Dedifferentiated amniotic fluid mesenchymal stem cell (primary cell): ENCODE measurements at regions not wholly inside any gene's neighbourhood (a gene's known extent, or its start where the extent isn't known, plus 50 kb on each side); places are given as distances from the start of the nearest gene placed in this dataset.
A peak's percentile ranks its signal among the peaks of the same experiment; 100 is the strongest.
"Not testable (repeated sequence)": the region's sequence is repeated elsewhere in the genome, so short reads cannot be mapped to it uniquely, and the experiment has no call there.

Source experiments
- DNase-seq: peaks from one replicate; pipeline ENCODE4 v3.0.0-alpha.2; 2016; ENCODE audit errors: extremely low spot score

- DNase-seq: no peak
These were observed 480.2 kb downstream of the TMX3 start for GRCh38 chr18:68234676-68235075.

- DNase-seq: no peak
These were observed 480.8 kb downstream of the TMX3 start for GRCh38 chr18:68234131-68234530.

DNA sequence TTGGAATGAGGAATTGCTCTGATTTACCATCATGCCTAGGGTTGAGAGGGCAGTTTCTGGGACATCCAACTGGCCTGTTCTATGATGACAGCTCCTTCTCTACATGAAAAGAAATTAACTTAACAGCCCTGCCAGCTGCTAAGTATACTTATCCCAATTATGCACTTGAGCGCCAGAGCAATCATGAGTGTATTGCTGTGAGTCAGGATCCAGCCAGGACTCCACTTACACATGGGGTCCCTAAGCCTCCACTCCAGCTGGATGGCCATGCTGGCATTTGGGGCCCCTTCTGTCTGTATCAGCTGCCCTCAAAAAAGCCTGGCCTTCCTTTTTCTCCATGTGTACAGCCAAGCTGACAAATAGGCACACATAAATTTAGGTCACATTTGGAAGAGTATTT, 481.9 kb downstream of the TMX3 start:
- DNase-seq: no peak

DNA sequence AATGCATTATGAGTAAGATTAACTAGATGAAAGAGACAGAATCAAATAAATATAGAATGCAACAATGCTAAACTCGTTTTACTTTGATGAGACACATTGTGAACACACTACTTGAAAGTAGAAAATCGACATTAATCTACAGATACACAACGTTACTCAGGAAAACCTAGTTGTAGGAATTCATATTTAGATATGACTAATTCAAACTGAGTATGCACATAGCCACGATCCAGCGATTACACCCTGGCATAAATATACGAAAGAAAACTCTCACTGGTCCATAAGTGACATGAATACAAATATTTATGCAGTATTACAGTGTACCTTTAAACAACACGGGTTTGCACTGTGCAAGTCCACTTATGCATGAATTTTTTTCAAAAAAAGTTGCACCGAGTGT, 485.6 kb downstream of the TMX3 start:
- no peak for DNase-seq

DNA sequence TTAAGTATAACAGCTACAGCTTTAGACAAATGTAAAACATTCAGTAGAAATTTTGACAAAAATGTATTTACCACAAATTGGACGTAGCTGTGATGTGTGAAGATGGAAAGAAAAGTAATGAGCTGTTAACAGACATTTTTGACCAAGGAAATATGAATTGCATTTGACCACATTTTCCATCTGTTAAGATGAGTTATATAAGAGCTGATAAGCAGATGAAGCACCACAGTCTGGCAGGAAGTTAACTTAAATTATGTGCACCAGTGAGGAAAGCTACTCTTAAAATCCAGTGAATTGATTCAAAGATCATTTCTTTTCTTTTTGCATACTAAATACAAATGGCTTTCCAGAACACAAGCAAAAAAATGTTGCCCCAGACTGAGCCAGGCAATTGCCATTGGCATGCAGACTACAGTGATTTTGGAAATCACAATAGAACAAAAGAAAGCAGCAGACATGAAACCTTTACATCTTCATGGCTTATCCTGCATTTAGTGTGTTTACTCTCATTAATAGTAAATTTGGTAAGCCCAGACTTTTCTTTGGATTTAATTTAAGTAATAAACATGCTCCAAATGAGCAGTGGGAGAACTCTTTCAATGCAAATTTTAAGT, 493.7 kb downstream of the TMX3 start:
- DNase-seq: no peak

DNA sequence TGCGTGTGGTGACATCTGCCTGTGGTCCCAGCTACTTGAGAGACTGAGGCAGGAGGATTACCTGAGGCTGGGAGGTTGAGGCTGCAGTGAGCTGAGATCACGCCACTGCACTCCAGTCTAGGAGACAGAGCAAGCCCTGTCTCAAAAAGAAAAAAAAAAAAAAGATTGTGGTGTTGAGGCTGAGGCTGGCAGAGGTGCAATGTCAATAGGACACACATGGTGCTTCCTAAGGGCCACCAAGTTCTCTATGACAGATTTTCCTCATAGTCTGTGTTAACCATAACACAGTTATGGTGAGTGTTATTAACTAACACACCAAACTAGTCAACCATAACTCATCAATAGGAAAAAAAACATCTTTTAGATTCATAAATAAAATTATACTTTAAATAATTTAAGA, 494.4 kb downstream of the TMX3 start:
- DNase-seq: no peak

GRCh38 chr18:68219872-68220271, 495.0 kb downstream of the TMX3 start:
- DNase-seq: no peak

DNA sequence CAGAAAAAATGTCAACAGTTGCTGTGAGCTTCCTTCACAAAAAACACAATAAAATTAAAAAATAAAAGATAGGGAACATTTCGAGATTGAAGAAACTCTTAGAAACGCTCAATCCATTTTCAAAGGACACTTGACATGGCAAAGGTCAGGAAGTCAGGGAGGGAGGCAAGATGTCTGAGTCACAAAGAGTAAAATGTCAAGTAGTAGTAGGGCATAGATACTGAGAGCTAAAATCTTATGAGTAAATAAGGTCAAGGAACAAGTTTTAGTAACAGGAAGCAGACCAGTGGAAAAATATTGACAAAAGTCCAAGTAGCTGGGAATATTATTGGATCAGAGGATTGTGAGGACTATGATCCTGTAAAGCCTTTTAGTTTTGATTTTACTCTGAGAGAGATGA, 495.6 kb downstream of the TMX3 start:
- DNase-seq: no peak

GRCh38 chr18:68215931-68216330, 499.0 kb downstream of the TMX3 start:
- peak; percentile 44 for DNase-seq

GRCh38 chr18:68186039-68186438, 528.9 kb downstream of the TMX3 start:
- no peak for DNase-seq

- no peak for DNase-seq
These were observed 533.0 kb downstream of the TMX3 start for GRCh38 chr18:68181956-68182355.

GRCh38 chr18:68179811-68180210, 535.1 kb downstream of the TMX3 start:
- no peak for DNase-seq

DNA sequence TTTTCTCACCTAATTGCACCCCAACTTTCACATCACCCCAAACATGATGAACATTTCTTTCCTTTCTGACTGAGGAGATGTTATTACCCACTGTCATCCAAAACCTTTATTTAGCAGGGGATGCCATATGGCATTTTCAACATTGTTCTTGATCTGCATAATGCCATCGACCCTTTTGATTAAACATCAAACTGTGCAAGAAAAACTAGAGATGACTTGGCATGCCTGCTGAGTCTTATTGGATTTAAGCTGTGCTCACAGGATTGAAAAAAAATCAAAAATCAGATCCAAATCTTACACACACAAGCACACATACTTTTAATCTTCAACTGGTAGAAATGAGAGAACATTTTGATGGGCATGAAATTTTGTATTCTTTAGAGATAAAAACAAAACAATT, 536.0 kb downstream of the TMX3 start:
- no peak for DNase-seq

GRCh38 chr18:68177807-68178702, 536.9 kb downstream of the TMX3 start:
- peak; percentile 93 for DNase-seq

DNA sequence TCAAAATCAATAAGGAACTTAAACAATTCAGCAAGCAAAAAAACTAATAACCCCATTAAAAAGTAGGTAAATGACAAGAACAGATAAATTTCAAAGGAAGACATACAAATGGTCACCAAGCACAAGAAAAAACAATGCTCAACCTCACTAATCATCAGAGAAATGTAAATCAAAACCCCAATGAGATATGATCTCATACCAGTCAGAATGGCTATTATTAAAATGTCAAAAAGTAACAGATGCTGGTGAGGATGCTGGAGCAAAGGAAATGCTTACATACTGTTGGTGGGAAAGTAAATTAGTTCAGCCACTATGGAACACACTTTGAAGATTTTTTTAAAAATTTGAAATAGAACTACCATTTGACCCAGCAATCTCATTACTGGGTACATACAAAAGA, 538.0 kb downstream of the TMX3 start:
- DNase-seq: no peak

GRCh38 chr18:68172842-68173549, 541.9 kb downstream of the TMX3 start:
- DNase-seq: no peak

- DNase-seq: no peak
These were observed 550.0 kb downstream of the TMX3 start for GRCh38 chr18:68164909-68165308.

GRCh38 chr18:68153821-68154220, 561.1 kb downstream of the TMX3 start:
- not testable (repeated sequence) for DNase-seq

- DNase-seq: no peak
These were observed 562.1 kb downstream of the TMX3 start for GRCh38 chr18:68152770-68153169.

DNA sequence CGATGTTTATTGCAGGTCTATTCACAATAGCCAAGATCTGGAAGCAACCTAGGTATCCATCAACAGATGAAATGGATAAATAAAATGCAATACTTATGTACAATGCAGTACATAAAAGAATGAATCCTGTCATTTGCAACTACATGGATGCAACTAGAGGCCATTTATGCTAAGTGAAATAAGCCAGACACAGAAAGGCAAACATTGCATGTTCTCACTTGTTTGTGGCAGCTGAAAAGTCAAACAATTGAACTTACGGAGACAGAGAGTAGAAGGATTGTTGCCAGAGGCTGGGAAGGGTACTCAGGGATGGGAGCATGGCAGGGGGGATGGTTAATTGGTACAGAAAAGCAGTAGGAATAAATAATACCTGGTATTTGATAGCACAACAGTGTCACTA, 563.9 kb downstream of the TMX3 start:
- DNase-seq: no peak

- no peak for DNase-seq
These were observed 566.0 kb downstream of the TMX3 start for GRCh38 chr18:68148863-68149262.

DNA sequence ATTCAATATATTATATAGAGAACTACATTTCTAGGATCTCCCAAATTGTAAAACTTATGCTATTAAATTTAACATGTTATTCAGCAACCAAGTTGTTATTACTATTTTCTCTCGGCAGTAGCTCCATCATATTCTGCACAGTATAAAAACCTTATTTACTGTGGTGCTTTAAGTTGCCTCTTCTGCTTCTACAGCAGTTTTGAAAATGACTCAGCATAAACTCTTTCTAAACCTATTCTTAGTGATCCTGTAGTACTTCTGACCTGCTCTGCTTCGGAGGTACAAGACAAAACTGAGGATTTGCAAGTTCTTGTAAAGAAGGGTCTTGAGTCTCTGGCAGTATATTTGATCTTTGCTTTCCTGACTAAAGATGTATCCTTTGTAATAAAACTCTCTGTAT, 567.2 kb downstream of the TMX3 start:
- DNase-seq: no peak

- peak; percentile 39 for DNase-seq
These were observed 593.1 kb downstream of the TMX3 start for GRCh38 chr18:68121826-68122225.
